PC-3 (cell line): ENCODE measurements at regions not wholly inside any gene's neighbourhood (a gene's known extent, or its start where the extent isn't known, plus 50 kb on each side); places are given as distances from the start of the nearest gene placed in this dataset.
"Not testable (repeated sequence)": the region's sequence is repeated elsewhere in the genome, so short reads cannot be mapped to it uniquely, and the experiment has no call there.

Source experiments
- ATAC-seq: fragments of 200-7000 bp; cut with Tn5 transposase; 2 replicates; pipeline ENCODE4 v1.9.1; 2020; ENCODE audit warnings: mild to moderate bottlenecking, moderate library complexity
- BruUV-seq: library from RNA; stranded (reverse); fragments of 400-500 nt; replicated peaks from 2 replicates; lab custom pipeline; 2021; lab: Mats Ljungman, UMichigan
- CTCF ChIA-PET: fragments of 300-600 bp; sonication (Branson Sonifier 250); formaldehyde crosslinking; loops from one replicate; lab custom pipeline; 2022; ENCODE audit warnings: antibody characterized with exemption; lab: Charles Lee
- POLR2A ChIA-PET: fragments of 300-600 bp; sonication (Branson Sonifier 250); formaldehyde crosslinking; loops from one replicate; lab custom pipeline; 2022; ENCODE audit warnings: antibody characterized with exemption; ENCODE audit not compliant: unreplicated experiment; lab: Charles Lee
- DNase-seq: peaks from one replicate; pipeline ENCODE4 v3.0.0-alpha.2; 2015
- H2AFZ ChIP-seq: fragments of 300-600 bp; sonication (generic); 2 replicates; pipeline ENCODE4 v1.6.0; 2016; ENCODE audit warnings: antibody characterized with exemption, low read length
- H3F3A ChIP-seq: fragments of 300-600 bp; sonication (generic); one replicate; pipeline ENCODE4 v1.6.0; 2017; ENCODE audit warnings: antibody characterized with exemption, low read length, control low read depth, mild to moderate bottlenecking; ENCODE audit not compliant: unreplicated experiment
- H3K27ac ChIP-seq: fragments of 300-600 bp; sonication (generic); 2 replicates; pipeline ENCODE4 v1.5.1; 2016; ENCODE audit warnings: mild to moderate bottlenecking, low read length
- H3K27me3 ChIP-seq: fragments of 300-600 bp; sonication (generic); 2 replicates; pipeline ENCODE4 v1.6.1; 2016; ENCODE audit warnings: low read length, mixed read lengths
- H3K36me3 ChIP-seq: fragments of 300-600 bp; sonication (generic); 2 replicates; pipeline ENCODE4 v1.6.1; 2016; ENCODE audit warnings: low read depth, mixed run types, low read length, mixed read lengths
- H3K4me1 ChIP-seq: fragments of 300-600 bp; sonication (generic); 2 replicates; pipeline ENCODE4 v1.5.1; 2016; ENCODE audit warnings: low read length; ENCODE audit not compliant: insufficient read depth
- H3K4me2 ChIP-seq: fragments of 300-600 bp; sonication (generic); 2 replicates; pipeline ENCODE4 v1.6.0; 2016; ENCODE audit warnings: low read length
- H3K4me3 ChIP-seq: fragments of 300-600 bp; sonication (generic); 2 replicates; pipeline ENCODE4 v1.5.1; 2016; ENCODE audit warnings: mild to moderate bottlenecking, low read length, mixed read lengths
- H3K79me2 ChIP-seq: fragments of 300-600 bp; sonication (generic); 2 replicates; pipeline ENCODE4 v1.6.1; 2017; ENCODE audit warnings: low read length, mixed read lengths
- H3K9ac ChIP-seq: fragments of 300-600 bp; sonication (generic); 2 replicates; pipeline ENCODE4 v1.6.0; 2016; ENCODE audit warnings: mild to moderate bottlenecking, low read length
- H3K9me2 ChIP-seq: fragments of 300-600 bp; sonication (generic); replicated peaks from 2 replicates; pipeline ENCODE4 v1.6.1; 2016; ENCODE audit warnings: mixed run types, low read length, mixed read lengths
- H3K9me3 ChIP-seq: fragments of 300-600 bp; sonication (generic); 2 replicates; pipeline ENCODE4 v1.6.1; 2016; ENCODE audit warnings: low read length, mixed read lengths
- H4K20me1 ChIP-seq: fragments of 300-600 bp; sonication (generic); 2 replicates; pipeline ENCODE4 v1.6.1; 2016; ENCODE audit warnings: low read length, mixed read lengths
- CTCF ChIP-seq: fragments of 300-600 bp; sonication (generic); conservative IDR thresholded peaks from 2 replicates; pipeline ENCODE4 v1.5.1; 2017; ENCODE audit warnings: antibody characterized with exemption, low read depth, mild to moderate bottlenecking, low read length
- EZH2 ChIP-seq: fragments of 300-600 bp; sonication (generic); IDR thresholded peaks from one replicate; pipeline ENCODE4 v1.6.1; 2017; ENCODE audit warnings: antibody characterized with exemption, mild to moderate bottlenecking, low read length; ENCODE audit not compliant: unreplicated experiment
- EZH2phosphoT487 ChIP-seq: fragments of 300-600 bp; sonication (generic); IDR thresholded peaks from 2 replicates; pipeline ENCODE4 v1.6.1; 2018; ENCODE audit warnings: mild to moderate bottlenecking, antibody characterized with exemption, low read length, borderline replicate concordance
- intact Hi-C: fragments of 100-400 bp; cut with micrococcal nuclease; formaldehyde crosslinking; loops from 2 replicates; pipeline ENCODE4 v1.9.0; 2023

GRCh38 chr5:110306650-110307049 lies 419.8 kb downstream of the TMEM232 start:
- no peaks in the 10 kb centered on the region for H3K79me2 ChIP-seq
- no peak overlapping the region for H3K4me2 ChIP-seq
- CTCF ChIA-PET: no interaction called here
- intact Hi-C loops: no loop called here
- H3F3A ChIP-seq: no peaks in the 10 kb centered on the region
- no peaks in the 10 kb centered on the region for H3K9me3 ChIP-seq
- no peak overlapping the region for H3K4me3 ChIP-seq
- H4K20me1 ChIP-seq: no peaks in the 10 kb centered on the region
- H3K27me3 ChIP-seq: no peaks in the 10 kb centered on the region
- no peak overlapping the region for H3K27ac ChIP-seq
- H2AFZ ChIP-seq: no peak overlapping the region
- TF ChIP-seq EZH2: no peak
- TF ChIP-seq EZH2phosphoT487: no peak
- no peak for TF ChIP-seq CTCF
- POLR2A ChIA-PET: no interaction called here
- H3K36me3 ChIP-seq: no peaks in the 10 kb centered on the region
- H3K9ac ChIP-seq: no peak overlapping the region
- no peaks in the 10 kb centered on the region for H3K9me2 ChIP-seq
- no peak for DNase-seq
- ATAC-seq: no peak
- BruUV-seq: no TSS peak
- no peaks in the 10 kb centered on the region for H3K4me1 ChIP-seq

GRCh38 chr5:110309222-110309621 lies 417.2 kb downstream of the TMEM232 start:
- Histone ChIP-seq H3K4me2 (no peak overlapping the region), H3K9me3 (no peaks in the 10 kb centered on the region), H3F3A (no peaks in the 10 kb centered on the region), H3K9ac (no peak overlapping the region), H3K4me1 (no peaks in the 10 kb centered on the region), H4K20me1 (no peaks in the 10 kb centered on the region), H2AFZ (no peak overlapping the region), H3K4me3 (no peak overlapping the region), H3K79me2 (no peaks in the 10 kb centered on the region), H3K27ac (no peak overlapping the region), H3K36me3 (no peaks in the 10 kb centered on the region), H3K9me2 (no peaks in the 10 kb centered on the region), H3K27me3 (no peaks in the 10 kb centered on the region)
- DNase-seq: no peak
- BruUV-seq: no TSS peak
- intact Hi-C loops: no loop called here
- no peak for ATAC-seq
- TF ChIP-seq EZH2phosphoT487 (no peak), CTCF (no peak), EZH2 (no peak)
- CTCF ChIA-PET: no interaction called here
- POLR2A ChIA-PET: no interaction called here

DNA sequence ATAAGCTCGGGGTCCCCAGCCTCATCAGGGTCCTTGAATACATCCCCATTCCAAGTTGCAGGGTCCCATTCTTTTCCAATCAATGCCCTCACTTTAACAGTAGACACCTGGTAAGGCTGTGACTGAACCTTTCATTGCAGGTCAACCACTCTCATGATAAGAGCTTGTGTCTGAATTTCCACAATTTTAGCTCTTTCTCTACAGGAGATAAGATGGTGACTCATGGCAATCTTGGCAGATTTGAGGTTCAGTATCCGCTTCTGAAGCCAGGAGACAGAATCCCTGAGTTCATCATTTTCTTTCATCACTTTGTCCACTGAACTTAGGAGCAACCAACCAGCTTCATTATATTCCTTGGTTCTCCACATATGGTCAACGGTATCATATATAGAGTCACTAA lies 409.9 kb downstream of the TMEM232 start:
- H3K36me3 ChIP-seq, POLR2A ChIA-PET, H3F3A ChIP-seq, BruUV-seq, H4K20me1 ChIP-seq, H3K27me3 ChIP-seq, H3K9ac ChIP-seq, H3K4me2 ChIP-seq, H3K79me2 ChIP-seq, H3K9me3 ChIP-seq, intact Hi-C loops, CTCF ChIA-PET, ATAC-seq, H3K4me1 ChIP-seq, H3K4me3 ChIP-seq, DNase-seq, H3K9me2 ChIP-seq, H2AFZ ChIP-seq, H3K27ac ChIP-seq: not testable (repeated sequence)
